A549 (cell line): ENCODE measurements at regions not wholly inside any gene's neighbourhood (a gene's known extent, or its start where the extent isn't known, plus 50 kb on each side); places are given as distances from the start of the nearest gene placed in this dataset.
A peak's percentile ranks its signal among the peaks of the same experiment; 100 is the strongest.

Source experiments
- ATAC-seq, 2 experiments: fragments of 200-7000 bp in 1 of 2; fragments of >200 bp in 1 of 2; cut with Nextera tagmentation in 1 of 2; cut with Tn5 transposase in 1 of 2; 3 replicates each; pipeline versions ENCODE4 v1.8.0 to v1.9.1; 2018 to 2020; ENCODE audit warnings: mild to moderate bottlenecking in 1 of 2, moderate library complexity in 1 of 2
- CTCF ChIA-PET: fragments of 300-600 bp; sonication (Branson Sonifier 250); formaldehyde crosslinking; extraction: SDS; loops from one replicate; lab custom pipeline; 2021; ENCODE audit warnings: antibody characterized with exemption, inconsistent platforms; lab: Yijun Ruan, JAX
- POLR2A ChIA-PET: fragments of 350-600 bp; formaldehyde crosslinking; extraction: SDS; loops from one replicate; lab custom pipeline; 2021; ENCODE audit warnings: antibody characterized with exemption, inconsistent platforms; lab: Yijun Ruan, JAX
- DNase-seq, 2 experiments: peaks; one replicate each; pipeline versions ENCODE4 v3.0.0 to v3.0.0-alpha.2; 2011 to 2016; ENCODE audit warnings: low read depth in 1 of 2, low spot score in 1 of 2
- FAIRE-seq: peaks from 2 replicates; lab custom pipeline; 2011; peaks lifted over from hg19 to GRCh38; lab: Jason Lieb, UNC
- H3K27ac ChIP-seq, 2 experiments: fragments of >200 bp; sonication (Bioruptor Twin); formaldehyde crosslinking; 3 replicates each; pipeline ENCODE4 v1.5.1; 2016 to 2017
- H3K4me1 ChIP-seq: fragments of >200 bp; sonication (Bioruptor Twin); formaldehyde crosslinking; 3 replicates; pipeline ENCODE4 v1.6.1; 2016
- H3K4me2 ChIP-seq: fragments of >200 bp; sonication (Bioruptor Twin); formaldehyde crosslinking; 3 replicates; pipeline ENCODE4 v1.6.1; 2016
- H3K4me3 ChIP-seq: fragments of >200 bp; sonication (Bioruptor Twin); formaldehyde crosslinking; 3 replicates; pipeline ENCODE4 v1.5.1; 2016
- H3K9me3 ChIP-seq: fragments of >200 bp; sonication (Bioruptor Twin); formaldehyde crosslinking; 3 replicates; pipeline ENCODE4 v1.6.1; 2016
- CHD4 ChIP-seq: fragments of 200-600 bp; sonication (generic); IDR thresholded peaks from 2 replicates; pipeline ENCODE4 v1.6.1; 2016; ENCODE audit warnings: antibody characterized with exemption, mild to moderate bottlenecking, borderline replicate concordance
- EHMT2 ChIP-seq: fragments of 200-600 bp; sonication (generic); IDR thresholded peaks from 2 replicates; pipeline ENCODE4 v1.6.1; 2016; ENCODE audit warnings: antibody characterized with exemption, low read depth, mild to moderate bottlenecking, moderate library complexity
- EP300 ChIP-seq, 2 experiments: fragments of >200 bp; sonication (Bioruptor Twin); formaldehyde crosslinking; IDR thresholded peaks; 2 replicates in 1 of 2; 3 replicates in 1 of 2; pipeline ENCODE4 v1.6.1; 2016 to 2017
- FOSB ChIP-seq: fragments of 250-450 bp; sonication (Bioruptor Pico); IDR thresholded peaks from 2 replicates; pipeline ENCODE4 v1.5.0; 2020; ENCODE audit warnings: mild to moderate bottlenecking, moderate library complexity
- FOSL2 ChIP-seq, 2 experiments: fragments of 450-650 bp in 1 of 2; fragments of >200 bp in 1 of 2; sonication (Bioruptor Twin) in 1 of 2; formaldehyde crosslinking; IDR thresholded peaks; 2 replicates each; pipeline versions ENCODE4 v1.5.0 to v1.6.1; 2016 to 2020; ENCODE audit warnings: mild to moderate bottlenecking in 1 of 2, moderate library complexity in 1 of 2
- HDAC2 ChIP-seq: fragments of 200-600 bp; sonication (generic); IDR thresholded peaks from 2 replicates; pipeline ENCODE4 v1.6.1; 2016
- HOXA7 ChIP-seq: fragments of 250-450 bp; sonication (Bioruptor Pico); IDR thresholded peaks from 2 replicates; pipeline ENCODE4 v1.5.0; 2020; ENCODE audit warnings: mild to moderate bottlenecking, moderate library complexity
- JUNB ChIP-seq: fragments of >200 bp; sonication (Bioruptor Twin); formaldehyde crosslinking; IDR thresholded peaks from 2 replicates; pipeline ENCODE4 v1.6.1; 2016
- MAZ ChIP-seq: fragments of 150-350 bp; IDR thresholded peaks from 2 replicates; pipeline ENCODE4 v1.6.1; 2014; ENCODE audit warnings: antibody characterized with exemption, low read depth, low read length, borderline replicate concordance
- MYC ChIP-seq: IDR thresholded peaks from 2 replicates; pipeline ENCODE4 v1.6.1; 2012; ENCODE audit warnings: mild to moderate bottlenecking, inconsistent platforms, low read length, improper control_type of control experiment, borderline replicate concordance
- NPAS2 ChIP-seq: fragments of 250-450 bp; sonication (Bioruptor Pico); IDR thresholded peaks from 2 replicates; pipeline ENCODE4 v1.8.0; 2022; ENCODE audit warnings: mild to moderate bottlenecking, moderate library complexity, borderline replicate concordance
- PHF8 ChIP-seq: fragments of 200-600 bp; sonication (generic); IDR thresholded peaks from 2 replicates; pipeline ENCODE4 v1.6.1; 2016; ENCODE audit warnings: low read depth, mild to moderate bottlenecking, antibody characterized with exemption, moderate library complexity, borderline replicate concordance
- POLR2AphosphoS2 ChIP-seq: conservative IDR thresholded peaks from 2 replicates; pipeline ENCODE4 v1.6.1; 2012; ENCODE audit warnings: low read length, improper control_type of control experiment, inconsistent platforms
- RCOR1 ChIP-seq: fragments of 150-350 bp; IDR thresholded peaks from 2 replicates; pipeline ENCODE4 v1.6.1; 2014; ENCODE audit warnings: antibody characterized with exemption, low read length, low read depth
- RFX5 ChIP-seq: fragments of 450-650 bp; IDR thresholded peaks from 2 replicates; pipeline ENCODE4 v1.7.1; 2014; ENCODE audit warnings: antibody characterized with exemption, mild to moderate bottlenecking, moderate library complexity
- RNF2 ChIP-seq: fragments of 200-600 bp; sonication (generic); IDR thresholded peaks from 2 replicates; pipeline ENCODE4 v1.6.1; 2016; ENCODE audit warnings: low read depth, mild to moderate bottlenecking, antibody characterized with exemption, moderate library complexity, borderline replicate concordance
- TFCP2L1 ChIP-seq: fragments of 250-450 bp; sonication (Bioruptor Pico); IDR thresholded peaks from 2 replicates; pipeline ENCODE4 v1.5.0; 2021; ENCODE audit warnings: mild to moderate bottlenecking
- TP53 ChIP-seq: fragments of 250-450 bp; sonication (Bioruptor Pico); IDR thresholded peaks from 2 replicates; pipeline ENCODE4 v1.5.0; 2021; ENCODE audit warnings: mild to moderate bottlenecking, moderate library complexity
- ZSCAN20 ChIP-seq: fragments of 250-450 bp; sonication (Bioruptor Pico); IDR thresholded peaks from 2 replicates; pipeline ENCODE4 v1.8.0; 2022; ENCODE audit warnings: mild to moderate bottlenecking, moderate library complexity
- WGBS: methylation state at CpG from one replicate; pipeline ENCODE4 v1.1.6; 2017; ENCODE audit errors: missing lambda C conversion rate; 5-methylcytosine and 5-hydroxymethylcytosine counted together
- TF ChIP-seq, protein P1 (sequence below): fragments of 250-450 bp; sonication (Bioruptor Pico); IDR thresholded peaks from 2 replicates; pipeline ENCODE4 v1.5.0; 2020; ENCODE audit warnings: low read depth, mild to moderate bottlenecking, moderate library complexity
- TF ChIP-seq, protein P2 (sequence below): fragments of 150-350 bp; IDR thresholded peaks from 2 replicates; pipeline ENCODE4 v1.6.1; 2014; ENCODE audit warnings: low read depth, mild to moderate bottlenecking, low read length
- TF ChIP-seq, protein P3 (sequence below): IDR thresholded peaks from 2 replicates; pipeline ENCODE4 v1.6.1; 2012
- TF ChIP-seq, protein P4 (sequence below): fragments of >200 bp; sonication (Bioruptor Twin); formaldehyde crosslinking; IDR thresholded peaks from 3 replicates; pipeline ENCODE4 v1.6.1; 2016
- TF ChIP-seq, protein P5 (sequence below): fragments of >200 bp; sonication (Bioruptor Twin); formaldehyde crosslinking; IDR thresholded peaks from 3 replicates; pipeline ENCODE4 v1.5.1; 2016

DNA sequence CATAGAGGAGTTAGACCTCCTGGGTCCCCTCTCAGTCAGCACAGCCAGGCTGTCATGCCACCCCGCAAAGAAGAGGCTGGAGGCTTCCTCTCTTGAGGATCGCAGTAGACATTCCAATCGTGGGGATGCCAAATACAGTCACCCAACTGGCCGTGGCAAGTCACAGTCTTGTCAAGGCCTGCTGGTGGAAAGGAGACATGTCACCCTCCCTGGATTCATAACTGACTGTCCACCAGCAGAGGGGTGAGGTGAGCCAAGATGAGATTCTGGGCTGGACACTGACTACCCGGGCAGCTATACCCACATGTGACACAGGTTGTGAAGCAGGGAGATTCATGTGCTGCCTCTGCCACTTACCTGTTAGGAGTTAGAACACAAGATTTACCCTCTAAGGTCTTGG lies 123.5 kb upstream of the NGF start:
- TF ChIP-seq RNF2 (no peak), RFX5 (no peak), NPAS2 (CRISPR knock-in tag) (no peak), RCOR1 (no peak), TFCP2L1 (no peak), CHD4 (no peak), EP300 (IDR thresholded peaks at IDR 0.05) (no peak), HOXA7 (CRISPR knock-in tag) (no peak), JUNB (no peak), TP53 (no peak), EHMT2 (no peak), POLR2AphosphoS2 (no peak), FOSL2 (IDR thresholded peaks at IDR 0.05) (no peak), FOSL2 (CRISPR knock-in tag; IDR thresholded peaks at IDR 0.05) (no peak), MAZ (no peak), FOSB (CRISPR knock-in tag) (no peak), ZSCAN20 (no peak)
- TF ChIP-seq, protein P1, sequence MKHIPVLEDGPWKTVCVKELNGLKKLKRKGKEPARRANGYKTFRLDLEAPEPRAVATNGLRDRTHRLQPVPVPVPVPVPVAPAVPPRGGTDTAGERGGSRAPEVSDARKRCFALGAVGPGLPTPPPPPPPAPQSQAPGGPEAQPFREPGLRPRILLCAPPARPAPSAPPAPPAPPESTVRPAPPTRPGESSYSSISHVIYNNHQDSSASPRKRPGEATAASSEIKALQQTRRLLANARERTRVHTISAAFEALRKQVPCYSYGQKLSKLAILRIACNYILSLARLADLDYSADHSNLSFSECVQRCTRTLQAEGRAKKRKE (CRISPR knock-in tag), result no peak
- TF ChIP-seq, all 56 proteins: peak for 0
- 0 out of 3 replicates have a peak, but pooled peaks cover 4% of the 10 kb centered on the region for H3K4me1 ChIP-seq
- ATAC-seq (no peak; a peak in 1 of 6 replicates), DNase-seq (peak; percentile 9 to 14), FAIRE-seq (no peak)
- no peak overlapping the region for H3K27ac ChIP-seq
- no peak overlapping the region for H3K4me2 ChIP-seq
- ChIA-PET CTCF (interaction anchor here (13.0 kb wide), 1 partner anchor 321 kb away, joined by 171 read pairs; no protein-coding TSS in a partner anchor), POLR2A (no interaction called here)
- WGBS, result 73% methylated on average over 3 of the region's 5 CpGs
- no peaks in the 10 kb centered on the region for H3K9me3 ChIP-seq
- no peak overlapping the region for H3K4me3 ChIP-seq

DNA sequence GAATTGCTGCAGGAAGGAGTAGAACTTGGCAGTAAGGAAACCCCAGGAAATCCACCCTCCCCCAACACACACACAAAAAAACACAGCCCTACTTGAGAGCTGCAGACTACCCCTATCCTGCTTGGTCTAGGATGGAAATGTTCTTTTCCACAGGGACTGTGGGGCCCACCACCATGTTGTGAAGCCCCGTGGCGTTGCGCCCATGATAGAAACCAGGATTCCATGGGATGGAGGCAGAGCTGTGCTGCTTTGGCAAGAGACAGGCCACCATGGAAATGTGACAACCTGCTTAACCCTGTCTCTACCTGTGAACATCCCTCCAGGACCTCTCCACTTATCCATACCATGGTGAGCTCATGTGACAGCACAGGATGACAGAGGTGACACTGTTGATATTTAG lies 121.1 kb upstream of the NGF start:
- Histone ChIP-seq H3K27ac (no peak overlapping the region), H3K4me2 (no peak overlapping the region), H3K4me1 (0 out of 3 replicates have a peak, but pooled peaks cover 5% of the 10 kb centered on the region), H3K9me3 (no peaks in the 10 kb centered on the region), H3K4me3 (no peak overlapping the region)
- WGBS, result 78% methylated on average over 3 of the region's 3 CpGs
- FAIRE-seq, result no peak
- ChIA-PET CTCF (interaction anchor here (0.5 to 1.4 kb wide), 2 partner anchors 10 to 30 kb away, joined by 3 to 4 read pairs; no protein-coding TSS in a partner anchor), POLR2A (no interaction called here)
- TF ChIP-seq, protein P2, sequence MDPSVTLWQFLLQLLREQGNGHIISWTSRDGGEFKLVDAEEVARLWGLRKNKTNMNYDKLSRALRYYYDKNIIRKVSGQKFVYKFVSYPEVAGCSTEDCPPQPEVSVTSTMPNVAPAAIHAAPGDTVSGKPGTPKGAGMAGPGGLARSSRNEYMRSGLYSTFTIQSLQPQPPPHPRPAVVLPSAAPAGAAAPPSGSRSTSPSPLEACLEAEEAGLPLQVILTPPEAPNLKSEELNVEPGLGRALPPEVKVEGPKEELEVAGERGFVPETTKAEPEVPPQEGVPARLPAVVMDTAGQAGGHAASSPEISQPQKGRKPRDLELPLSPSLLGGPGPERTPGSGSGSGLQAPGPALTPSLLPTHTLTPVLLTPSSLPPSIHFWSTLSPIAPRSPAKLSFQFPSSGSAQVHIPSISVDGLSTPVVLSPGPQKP, result no peak
- TF ChIP-seq FOSL2 (IDR thresholded peaks at IDR 0.05) (no peak), FOSL2 (CRISPR knock-in tag; IDR thresholded peaks at IDR 0.05) (no peak), EP300 (IDR thresholded peaks at IDR 0.05) (no peak), RNF2 (no peak), RFX5 (no peak), JUNB (no peak), MYC (no peak), HDAC2 (no peak), PHF8 (no peak), ZSCAN20 (no peak)
- TF ChIP-seq, protein P3, sequence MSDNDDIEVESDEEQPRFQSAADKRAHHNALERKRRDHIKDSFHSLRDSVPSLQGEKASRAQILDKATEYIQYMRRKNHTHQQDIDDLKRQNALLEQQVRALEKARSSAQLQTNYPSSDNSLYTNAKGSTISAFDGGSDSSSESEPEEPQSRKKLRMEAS, result no peak
- TF ChIP-seq, protein P4, sequence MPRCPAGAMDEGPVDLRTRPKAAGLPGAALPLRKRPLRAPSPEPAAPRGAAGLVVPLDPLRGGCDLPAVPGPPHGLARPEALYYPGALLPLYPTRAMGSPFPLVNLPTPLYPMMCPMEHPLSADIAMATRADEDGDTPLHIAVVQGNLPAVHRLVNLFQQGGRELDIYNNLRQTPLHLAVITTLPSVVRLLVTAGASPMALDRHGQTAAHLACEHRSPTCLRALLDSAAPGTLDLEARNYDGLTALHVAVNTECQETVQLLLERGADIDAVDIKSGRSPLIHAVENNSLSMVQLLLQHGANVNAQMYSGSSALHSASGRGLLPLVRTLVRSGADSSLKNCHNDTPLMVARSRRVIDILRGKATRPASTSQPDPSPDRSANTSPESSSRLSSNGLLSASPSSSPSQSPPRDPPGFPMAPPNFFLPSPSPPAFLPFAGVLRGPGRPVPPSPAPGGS, result no peak
- TF ChIP-seq, protein P1 (CRISPR knock-in tag), result no peak
- TF ChIP-seq, protein P5, sequence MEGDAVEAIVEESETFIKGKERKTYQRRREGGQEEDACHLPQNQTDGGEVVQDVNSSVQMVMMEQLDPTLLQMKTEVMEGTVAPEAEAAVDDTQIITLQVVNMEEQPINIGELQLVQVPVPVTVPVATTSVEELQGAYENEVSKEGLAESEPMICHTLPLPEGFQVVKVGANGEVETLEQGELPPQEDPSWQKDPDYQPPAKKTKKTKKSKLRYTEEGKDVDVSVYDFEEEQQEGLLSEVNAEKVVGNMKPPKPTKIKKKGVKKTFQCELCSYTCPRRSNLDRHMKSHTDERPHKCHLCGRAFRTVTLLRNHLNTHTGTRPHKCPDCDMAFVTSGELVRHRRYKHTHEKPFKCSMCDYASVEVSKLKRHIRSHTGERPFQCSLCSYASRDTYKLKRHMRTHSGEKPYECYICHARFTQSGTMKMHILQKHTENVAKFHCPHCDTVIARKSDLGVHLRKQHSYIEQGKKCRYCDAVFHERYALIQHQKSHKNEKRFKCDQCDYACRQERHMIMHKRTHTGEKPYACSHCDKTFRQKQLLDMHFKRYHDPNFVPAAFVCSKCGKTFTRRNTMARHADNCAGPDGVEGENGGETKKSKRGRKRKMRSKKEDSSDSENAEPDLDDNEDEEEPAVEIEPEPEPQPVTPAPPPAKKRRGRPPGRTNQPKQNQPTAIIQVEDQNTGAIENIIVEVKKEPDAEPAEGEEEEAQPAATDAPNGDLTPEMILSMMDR, result no peak
- no peak for ATAC-seq
- no peak for DNase-seq
